GM18873 (cell line): ENCODE measurements at regions not wholly inside any gene's neighbourhood (a gene's known extent, or its start where the extent isn't known, plus 50 kb on each side); places are given as distances from the start of the nearest gene placed in this dataset.

Experiments
- ATAC-seq: cut with Tn5 transposase; IDR thresholded peaks from one replicate; pipeline ENCODE4 v1.9.1; 2021; ENCODE audit warnings: mild to moderate bottlenecking, moderate library complexity, moderate number of reproducible peaks; ENCODE audit not compliant: unreplicated experiment, low FRiP score

DNA sequence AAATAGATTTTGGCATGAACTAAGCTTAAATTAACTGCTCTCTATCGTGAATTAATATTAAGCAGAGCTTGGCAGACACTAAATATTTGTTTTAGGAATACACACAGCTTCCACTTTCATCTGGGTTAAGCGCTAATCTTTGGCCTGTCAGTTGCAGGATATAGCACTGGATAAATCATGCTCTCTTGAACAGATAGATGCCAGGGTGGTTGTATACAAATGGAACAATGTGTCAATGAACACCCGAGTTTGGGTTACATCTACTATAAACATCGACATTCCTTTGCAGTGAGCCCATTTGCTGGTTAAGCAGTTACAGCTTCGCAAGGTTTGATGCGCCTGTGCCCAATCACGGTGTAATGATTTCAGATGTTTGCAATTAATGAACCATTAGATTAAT lies 338.2 kb upstream of the ZFP64 start:
- ATAC-seq: no peak

- no peak for ATAC-seq
Measured at GRCh38 chr20:52524861-52525260, 333.3 kb upstream of the ZFP64 start.

- ATAC-seq: no peak
Measured at GRCh38 chr20:52518735-52519134, 327.2 kb upstream of the ZFP64 start.

- ATAC-seq: no peak
Measured at GRCh38 chr20:52515877-52516276, 324.3 kb upstream of the ZFP64 start.

GRCh38 chr20:52500157-52500556 lies 308.6 kb upstream of the ZFP64 start:
- ATAC-seq: no peak

- no peak for ATAC-seq
Measured at GRCh38 chr20:52497731-52498130, 306.2 kb upstream of the ZFP64 start.

GRCh38 chr20:52496191-52496590 lies 304.6 kb upstream of the ZFP64 start:
- ATAC-seq: no peak

- no peak for ATAC-seq
Measured at GRCh38 chr20:52494244-52494643, 302.7 kb upstream of the ZFP64 start.

DNA sequence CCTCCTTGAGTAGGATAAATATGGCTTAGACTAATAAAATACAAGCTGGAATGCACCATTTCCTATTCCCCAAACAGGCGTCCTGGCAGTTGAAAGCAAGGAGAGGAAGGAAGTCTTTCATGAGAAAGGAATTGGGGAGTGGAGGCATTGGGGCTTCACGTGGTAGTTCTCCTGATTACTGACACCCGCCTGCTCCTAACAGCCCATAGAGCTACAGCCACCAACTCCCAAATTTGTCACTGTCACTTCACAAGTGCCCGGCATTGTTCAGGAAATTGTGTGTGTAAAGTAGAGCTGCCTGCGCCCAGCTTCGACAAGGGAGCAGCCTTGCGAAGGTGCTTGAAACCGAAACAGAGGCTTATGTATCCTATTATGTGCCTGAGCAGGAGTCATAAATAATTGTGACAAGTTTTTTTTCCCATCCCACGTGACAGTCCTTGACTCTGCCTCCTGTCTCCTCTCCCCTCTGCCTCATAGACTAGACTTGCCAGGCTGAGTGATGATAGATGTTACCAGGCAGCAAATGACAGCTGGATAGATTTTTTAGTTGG lies 301.7 kb upstream of the ZFP64 start:
- ATAC-seq: no peak

DNA sequence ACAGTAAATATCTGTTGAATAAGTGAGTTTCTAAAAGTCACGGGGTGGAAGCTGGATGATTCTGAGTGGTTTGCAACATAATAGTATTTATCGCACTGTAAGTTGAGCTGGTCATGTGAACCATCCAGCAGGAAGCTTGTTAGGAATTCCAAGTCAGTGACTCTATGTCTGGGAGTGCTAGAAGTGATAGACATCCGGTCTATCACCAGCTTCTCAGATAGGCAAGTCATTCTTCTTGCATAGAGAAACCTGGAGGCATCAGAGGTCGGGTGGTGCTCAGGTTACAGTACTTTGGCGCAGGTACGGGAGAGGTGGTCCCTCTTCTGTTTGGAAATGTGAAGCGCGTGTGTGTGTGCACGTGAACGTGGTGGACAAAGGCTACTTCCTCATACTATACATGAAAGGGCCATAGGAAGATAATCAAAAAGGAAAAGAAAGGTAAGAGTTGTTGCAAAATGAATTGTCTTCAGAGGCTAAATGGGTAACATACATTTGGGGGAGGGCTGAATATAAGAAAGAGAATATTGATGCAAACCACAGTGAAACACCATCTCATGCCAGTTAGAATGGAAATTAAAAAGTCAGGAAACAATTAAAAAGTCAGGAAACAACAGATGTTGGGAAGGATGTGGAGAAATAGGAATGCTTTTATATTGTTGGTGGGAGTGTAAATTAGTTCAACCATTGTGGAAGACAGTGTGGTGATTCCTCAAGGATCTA lies 299.3 kb upstream of the ZFP64 start:
- ATAC-seq: no peak

GRCh38 chr20:52484438-52484837 lies 292.9 kb upstream of the ZFP64 start:
- ATAC-seq: no peak

- ATAC-seq: no peak
Measured at GRCh38 chr20:52483382-52483781, 291.8 kb upstream of the ZFP64 start.

- no peak for ATAC-seq
Measured at GRCh38 chr20:52482044-52482443, 290.5 kb upstream of the ZFP64 start.

- no peak for ATAC-seq
Measured at GRCh38 chr20:52481443-52481842, 289.9 kb upstream of the ZFP64 start.

DNA sequence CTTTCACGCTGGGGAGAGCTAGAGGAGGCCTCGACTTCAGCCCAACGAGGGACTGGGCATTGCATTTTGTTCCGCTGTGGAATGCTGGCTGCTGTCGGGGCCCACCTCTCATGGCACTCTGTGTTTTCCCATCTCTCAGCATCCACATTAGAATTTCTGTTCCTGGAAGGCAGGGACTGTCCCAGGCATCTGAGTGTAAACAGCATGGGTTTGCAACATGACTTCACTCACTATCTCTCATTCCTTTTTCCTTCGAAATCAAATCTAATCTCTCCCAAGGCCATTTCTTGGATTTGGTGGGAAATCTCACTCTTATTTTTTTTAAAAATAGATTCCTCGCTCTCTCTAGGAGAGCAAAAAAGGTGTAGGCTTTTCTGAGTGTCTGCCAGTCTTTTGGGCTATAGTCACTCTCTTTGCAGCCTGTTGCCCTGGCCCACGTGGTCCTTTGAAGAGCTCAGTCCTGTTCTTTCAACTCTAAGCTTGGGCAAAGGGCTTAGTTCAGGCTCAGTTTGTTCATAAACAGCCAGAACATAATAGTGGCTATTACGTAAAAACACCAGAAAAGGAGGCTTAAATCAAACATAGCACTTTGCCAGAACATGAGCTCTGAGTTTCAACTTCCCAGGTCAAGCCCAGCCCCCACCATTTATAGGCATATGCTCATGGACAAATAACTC lies 284.6 kb upstream of the ZFP64 start:
- no peak for ATAC-seq

- no peak for ATAC-seq
Measured at GRCh38 chr20:52473186-52473585, 281.6 kb upstream of the ZFP64 start.

- no peak for ATAC-seq
Measured at GRCh38 chr20:52470561-52470960, 279.0 kb upstream of the ZFP64 start.

DNA sequence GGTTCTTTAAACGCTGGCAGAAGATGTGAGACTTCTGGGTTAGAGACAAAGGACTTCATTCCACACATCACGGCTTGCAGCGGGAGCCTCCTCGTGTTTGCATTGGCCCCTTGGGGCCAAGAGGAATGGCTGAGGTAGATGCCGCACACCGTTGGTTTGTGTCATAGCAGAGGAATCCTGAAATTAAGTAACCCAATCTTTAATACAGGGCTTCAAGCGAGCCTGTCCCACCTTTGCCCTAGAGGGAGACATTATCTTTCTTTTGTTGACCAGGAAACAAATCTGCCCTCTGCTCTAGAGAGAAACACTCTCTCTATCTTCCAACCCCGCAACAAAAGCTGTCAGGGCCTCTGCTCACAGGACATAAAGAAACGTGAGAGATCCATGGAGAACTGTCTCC lies 277.5 kb upstream of the ZFP64 start:
- ATAC-seq: no peak

GRCh38 chr20:52465991-52466390 lies 274.4 kb upstream of the ZFP64 start:
- no peak for ATAC-seq

DNA sequence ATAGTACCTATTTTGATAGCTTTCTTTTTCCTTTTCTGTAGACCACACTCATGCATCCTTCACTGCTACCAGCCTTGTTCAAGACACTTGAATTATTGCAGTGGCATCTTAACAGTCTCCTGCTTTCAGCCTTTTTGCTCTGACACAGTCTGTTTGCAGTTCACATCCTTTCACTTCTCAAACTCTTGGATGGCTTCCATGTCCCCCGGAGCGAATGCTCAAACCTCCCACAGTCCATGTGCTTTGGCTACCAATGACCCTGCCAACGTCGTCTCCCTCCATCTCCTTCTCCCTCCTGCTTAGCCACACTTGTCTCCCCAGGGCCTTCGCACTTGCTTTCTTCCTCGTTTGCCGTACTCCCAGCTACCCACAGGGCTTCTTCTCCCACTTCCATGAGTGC lies 270.0 kb upstream of the ZFP64 start:
- no peak for ATAC-seq

DNA sequence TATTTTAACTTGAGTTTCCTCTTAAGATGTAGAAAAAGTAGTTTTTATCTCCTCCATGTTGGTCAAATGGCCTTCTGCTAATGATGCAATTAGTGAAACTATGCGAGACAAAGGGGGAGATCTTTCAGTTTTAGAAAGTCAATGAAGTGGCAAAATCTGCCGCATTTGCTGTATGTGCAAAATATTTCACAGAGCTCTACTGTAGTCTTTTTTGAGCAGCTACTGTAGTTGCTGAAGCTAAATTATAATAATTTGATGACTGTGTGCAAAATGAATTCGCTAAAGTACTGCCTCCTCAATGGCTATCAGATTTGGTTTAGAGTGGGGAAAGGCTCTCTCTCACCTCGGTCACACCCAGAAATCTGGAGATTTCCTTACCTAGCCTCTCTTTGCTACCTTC lies 267.6 kb upstream of the ZFP64 start:
- ATAC-seq: no peak

DNA sequence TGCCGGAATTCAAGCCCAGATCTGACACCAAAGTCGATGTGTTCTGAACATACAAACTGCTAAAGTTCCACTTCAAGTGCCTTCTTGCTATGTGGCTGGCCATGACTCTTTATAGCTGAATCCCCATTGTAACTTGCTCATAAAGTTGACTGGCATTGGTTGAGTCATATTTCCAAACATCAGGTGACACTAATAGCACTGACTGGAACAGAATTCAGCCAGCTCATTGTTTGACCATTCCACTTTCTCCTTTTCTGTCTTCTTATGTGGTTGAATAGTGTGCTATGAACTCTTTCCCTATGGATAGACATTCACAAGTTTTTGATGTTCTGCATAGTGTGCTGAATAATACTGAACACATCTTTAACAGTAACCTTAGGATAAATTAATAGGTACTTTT lies 266.2 kb upstream of the ZFP64 start:
- ATAC-seq: no peak
